ENCODE measurements at regions not wholly inside any gene's neighbourhood (a gene's known extent, or its start where the extent isn't known, plus 50 kb on each side); places are given as distances from the start of the nearest gene placed in this dataset.

- H3K4me3 ChIP-seq (ENCODE audit: low read length in 2 of 2): no peak overlapping the region
- peaks cover 3 to 25% of the 10 kb centered on the region in 2 donors for H3K36me3 ChIP-seq (replicated peaks in 1 of 2; ENCODE audit: control insufficient read depth in 2 of 2, insufficient read depth in 2 of 2, low read length in 2 of 2)
- H3K79me1 ChIP-seq (ENCODE audit: low read depth, low read length): no peaks in the 10 kb centered on the region
- no peak overlapping the region for H3K4me2 ChIP-seq (ENCODE audit: insufficient read depth, low read length, poor library complexity, severe bottlenecking)
- no peak overlapping the region for H2BK15ac ChIP-seq (ENCODE audit: low read length)
- H2BK5ac ChIP-seq (ENCODE audit: low read length): no peak overlapping the region
- no peak for DNase-seq (ENCODE audit: low spot score)
- H4K8ac ChIP-seq (ENCODE audit: low read depth, low read length): no peak overlapping the region
- H3K14ac ChIP-seq (ENCODE audit: low read length): peak overlapping the region; percentile 61
- peaks cover 10 to 12% of the 10 kb centered on the region in 2 donors for H3K9me3 ChIP-seq (replicated peaks in 1 of 2; ENCODE audit: control insufficient read depth in 2 of 2, insufficient read depth in 1 of 2, low read depth in 1 of 2, low read length in 2 of 2)
- no peaks in the 10 kb centered on the region for H3K27me3 ChIP-seq (ENCODE audit: control insufficient read depth in 3 of 3, insufficient read depth in 3 of 3, low read depth in 1 of 3, low read length in 3 of 3)
- no peak overlapping the region for H2AK5ac ChIP-seq (ENCODE audit: low read depth, low read length)
- no peak overlapping the region for H4K91ac ChIP-seq (ENCODE audit: low read depth, low read length, poor library complexity)
- H3K4ac ChIP-seq (ENCODE audit: low read length): no peak overlapping the region
- no peak overlapping the region for H3K9ac ChIP-seq (ENCODE audit: low read depth, low read length, poor library complexity)
- no peak overlapping the region for H2BK120ac ChIP-seq (ENCODE audit: low read depth, low read length)
- H3K23ac ChIP-seq (ENCODE audit: low read depth, low read length, poor library complexity): peak overlapping the region; percentile 18
- no peak overlapping the region for H2BK12ac ChIP-seq (ENCODE audit: low read length)
- H3K27ac ChIP-seq (replicated peaks; ENCODE audit: low read length): no peak overlapping the region
- WGBS, 2 donors (ENCODE audit: extremely low coverage in 2 of 2, insufficient read length in 2 of 2, insufficient replicate concordance in 1 of 2): no CpG with 5 or more reads among the region's 11 CpGs
- H3K4me1 ChIP-seq (ENCODE audit: control insufficient read depth in 2 of 2, insufficient read depth in 1 of 2, low read depth in 1 of 2, low read length in 2 of 2): no peaks in the 10 kb centered on the region
- peak overlapping the region; percentile 16 for H3K18ac ChIP-seq (ENCODE audit: low read length)
- H2AFZ ChIP-seq (ENCODE audit: low read length): no peak overlapping the region
Measured at GRCh38 chr17:83005639-83006038, 73.8 kb upstream of the METRNL start.

- no peak overlapping the region for H2BK5ac ChIP-seq (ENCODE audit: low read length)
- peaks cover 0 to 2% of the 10 kb centered on the region in 2 donors for H3K4me1 ChIP-seq (ENCODE audit: control insufficient read depth in 2 of 2, insufficient read depth in 1 of 2, low read depth in 1 of 2, low read length in 2 of 2)
- no peak overlapping the region for H3K4ac ChIP-seq (ENCODE audit: low read length)
- no peak overlapping the region for H3K4me2 ChIP-seq (ENCODE audit: insufficient read depth, low read length, poor library complexity, severe bottlenecking)
- DNase-seq (ENCODE audit: low spot score): no peak
- H4K8ac ChIP-seq (ENCODE audit: low read depth, low read length): no peak overlapping the region
- WGBS, 2 donors (ENCODE audit: extremely low coverage in 2 of 2, insufficient read length in 2 of 2, insufficient replicate concordance in 1 of 2): no CpG with 5 or more reads among the region's 38 CpGs
- no peak overlapping the region for H3K9ac ChIP-seq (ENCODE audit: low read depth, low read length, poor library complexity)
- no peak overlapping the region for H2BK120ac ChIP-seq (ENCODE audit: low read depth, low read length)
- no peak overlapping the region for H4K91ac ChIP-seq (ENCODE audit: low read depth, low read length, poor library complexity)
- no peaks in the 10 kb centered on the region for H3K79me1 ChIP-seq (ENCODE audit: low read depth, low read length)
- no peaks in the 10 kb centered on the region for H3K27me3 ChIP-seq (ENCODE audit: control insufficient read depth in 3 of 3, insufficient read depth in 3 of 3, low read depth in 1 of 3, low read length in 3 of 3)
- no peak overlapping the region for H3K4me3 ChIP-seq (ENCODE audit: low read length in 2 of 2)
- H3K23ac ChIP-seq (ENCODE audit: low read depth, low read length, poor library complexity): no peak overlapping the region
- H2AK5ac ChIP-seq (ENCODE audit: low read depth, low read length): no peak overlapping the region
- no peak overlapping the region for H3K27ac ChIP-seq (replicated peaks; ENCODE audit: low read length)
- no peak overlapping the region for H2BK12ac ChIP-seq (ENCODE audit: low read length)
- no peak overlapping the region for H2AFZ ChIP-seq (ENCODE audit: low read length)
- H3K18ac ChIP-seq (ENCODE audit: low read length): no peak overlapping the region
- peak overlapping the region; percentile 75 for H3K14ac ChIP-seq (ENCODE audit: low read length)
- no peak overlapping the region for H2BK15ac ChIP-seq (ENCODE audit: low read length)
- H3K9me3 ChIP-seq (replicated peaks in 1 of 2; ENCODE audit: control insufficient read depth in 2 of 2, insufficient read depth in 1 of 2, low read depth in 1 of 2, low read length in 2 of 2): peaks cover 9 to 12% of the 10 kb centered on the region in 2 donors
- peaks cover 3 to 19% of the 10 kb centered on the region in 2 donors for H3K36me3 ChIP-seq (replicated peaks in 1 of 2; ENCODE audit: control insufficient read depth in 2 of 2, insufficient read depth in 2 of 2, low read length in 2 of 2)
Measured at GRCh38 chr17:83006515-83007455, 72.6 kb upstream of the METRNL start.

GRCh38 chr17:83007504-83008185 lies 71.8 kb upstream of the METRNL start:
- Histone ChIP-seq H3K18ac (ENCODE audit: low read length) (peak overlapping the region; percentile 62), H4K8ac (ENCODE audit: low read depth, low read length) (no peak overlapping the region), H3K4me1 (ENCODE audit: control insufficient read depth in 2 of 2, insufficient read depth in 1 of 2, low read depth in 1 of 2, low read length in 2 of 2) (peaks cover 0 to 2% of the 10 kb centered on the region in 2 donors), H3K23ac (ENCODE audit: low read depth, low read length, poor library complexity) (no peak overlapping the region), H2AFZ (ENCODE audit: low read length) (no peak overlapping the region), H2BK5ac (ENCODE audit: low read length) (no peak overlapping the region), H2BK15ac (ENCODE audit: low read length) (no peak overlapping the region), H3K9ac (ENCODE audit: low read depth, low read length, poor library complexity) (no peak overlapping the region), H3K9me3 (replicated peaks in 1 of 2; ENCODE audit: control insufficient read depth in 2 of 2, insufficient read depth in 1 of 2, low read depth in 1 of 2, low read length in 2 of 2) (peaks cover 5 to 7% of the 10 kb centered on the region in 2 donors), H2BK120ac (ENCODE audit: low read depth, low read length) (no peak overlapping the region), H3K4me2 (ENCODE audit: insufficient read depth, low read length, poor library complexity, severe bottlenecking) (no peak overlapping the region), H3K36me3 (replicated peaks in 1 of 2; ENCODE audit: control insufficient read depth in 2 of 2, insufficient read depth in 2 of 2, low read length in 2 of 2) (peaks cover 3 to 13% of the 10 kb centered on the region in 2 donors), H3K27me3 (ENCODE audit: control insufficient read depth in 3 of 3, insufficient read depth in 3 of 3, low read depth in 1 of 3, low read length in 3 of 3) (no peaks in the 10 kb centered on the region), H3K4ac (ENCODE audit: low read length) (no peak overlapping the region), H3K14ac (ENCODE audit: low read length) (no peak overlapping the region), H3K4me3 (ENCODE audit: low read length in 2 of 2) (no peak overlapping the region), H3K79me1 (ENCODE audit: low read depth, low read length) (no peaks in the 10 kb centered on the region), H3K27ac (replicated peaks; ENCODE audit: low read length) (no peak overlapping the region), H2AK5ac (ENCODE audit: low read depth, low read length) (no peak overlapping the region), H4K91ac (ENCODE audit: low read depth, low read length, poor library complexity) (no peak overlapping the region), H2BK12ac (ENCODE audit: low read length) (no peak overlapping the region)
- WGBS, 2 donors (ENCODE audit: extremely low coverage in 2 of 2, insufficient read length in 2 of 2, insufficient replicate concordance in 1 of 2): no CpG with 5 or more reads among the region's 33 CpGs
- no peak for DNase-seq (ENCODE audit: low spot score)

GRCh38 chr17:83008186-83008510 lies 71.3 kb upstream of the METRNL start:
- Histone ChIP-seq H2AFZ (ENCODE audit: low read length) (no peak overlapping the region), H3K4me2 (ENCODE audit: insufficient read depth, low read length, poor library complexity, severe bottlenecking) (no peak overlapping the region), H3K4me3 (ENCODE audit: low read length in 2 of 2) (no peak overlapping the region), H3K79me1 (ENCODE audit: low read depth, low read length) (no peaks in the 10 kb centered on the region), H2BK5ac (ENCODE audit: low read length) (no peak overlapping the region), H3K4me1 (ENCODE audit: control insufficient read depth in 2 of 2, insufficient read depth in 1 of 2, low read depth in 1 of 2, low read length in 2 of 2) (peaks cover 0 to 2% of the 10 kb centered on the region in 2 donors), H2BK120ac (ENCODE audit: low read depth, low read length) (no peak overlapping the region), H3K14ac (ENCODE audit: low read length) (no peak overlapping the region), H3K9ac (ENCODE audit: low read depth, low read length, poor library complexity) (peak overlapping the region; percentile 30), H3K27me3 (ENCODE audit: control insufficient read depth in 3 of 3, insufficient read depth in 3 of 3, low read depth in 1 of 3, low read length in 3 of 3) (no peaks in the 10 kb centered on the region), H3K9me3 (replicated peaks in 1 of 2; ENCODE audit: control insufficient read depth in 2 of 2, insufficient read depth in 1 of 2, low read depth in 1 of 2, low read length in 2 of 2) (peaks cover 5 to 7% of the 10 kb centered on the region in 2 donors), H3K36me3 (replicated peaks in 1 of 2; ENCODE audit: control insufficient read depth in 2 of 2, insufficient read depth in 2 of 2, low read length in 2 of 2) (peaks cover 3 to 13% of the 10 kb centered on the region in 2 donors), H4K8ac (ENCODE audit: low read depth, low read length) (no peak overlapping the region), H2AK5ac (ENCODE audit: low read depth, low read length) (peak overlapping the region; percentile 72), H2BK15ac (ENCODE audit: low read length) (no peak overlapping the region), H2BK12ac (ENCODE audit: low read length) (no peak overlapping the region), H3K23ac (ENCODE audit: low read depth, low read length, poor library complexity) (peak overlapping the region; percentile 32), H3K27ac (replicated peaks; ENCODE audit: low read length) (no peak overlapping the region), H4K91ac (ENCODE audit: low read depth, low read length, poor library complexity) (no peak overlapping the region), H3K18ac (ENCODE audit: low read length) (peak overlapping the region; percentile 55), H3K4ac (ENCODE audit: low read length) (no peak overlapping the region)
- no peak for DNase-seq (ENCODE audit: low spot score)
- WGBS, 2 donors (ENCODE audit: extremely low coverage in 2 of 2, insufficient read length in 2 of 2, insufficient replicate concordance in 1 of 2): no CpG with 5 or more reads among the region's 9 CpGs
